ENCODE measurements at regions not wholly inside any gene's neighbourhood (a gene's known extent, or its start where the extent isn't known, plus 50 kb on each side); places are given as distances from the start of the nearest gene placed in this dataset.

- Histone ChIP-seq H3K36me3 (ENCODE audit: control insufficient read depth, insufficient read depth, low read length) (no peaks in the 10 kb centered on the region), H3K4me2 (ENCODE audit: extremely low read depth, insufficient read depth, low read length) (no peak overlapping the region), H3K79me2 (ENCODE audit: control insufficient read depth, insufficient read depth, low read length) (no peaks in the 10 kb centered on the region), H3K27ac (ENCODE audit: insufficient read depth, low read length) (no peak overlapping the region), H4K20me1 (ENCODE audit: control insufficient read depth, extremely low read depth, insufficient read depth, low read length) (no peaks in the 10 kb centered on the region), H3K9ac (ENCODE audit: insufficient read depth, low read length) (no peak overlapping the region), H3K27me3 (ENCODE audit: control insufficient read depth, insufficient read depth, low read length) (no peaks in the 10 kb centered on the region), H3K4me3 (replicated peaks in 1 of 4; ENCODE audit: control extremely low read depth in 1 of 4, insufficient read depth in 1 of 4, low read depth in 3 of 4, low read length in 4 of 4) (no peak overlapping the region), H3K9me3 (ENCODE audit: control insufficient read depth, insufficient read depth, low read depth, low read length) (no peaks in the 10 kb centered on the region), H3K4me1 (ENCODE audit: control insufficient read depth, extremely low read depth, insufficient read depth, low read length) (no peaks in the 10 kb centered on the region), H2AFZ (ENCODE audit: low read length) (no peak overlapping the region)
- no peak for DNase-seq (ENCODE audit: low read depth in 2 of 2)
- TF ChIP-seq EZH2 (IDR thresholded peaks at IDR 0.05; ENCODE audit: low read length, missing control alignments) (no peak), CTCF (conservative IDR thresholded peaks at IDR 0.05 in 1 of 2, IDR thresholded peaks at IDR 0.05 in 1 of 2; ENCODE audit: low read depth in 1 of 2, low read length in 2 of 2) (no peak)
Observed at GRCh38 chr1:112307930-112308591, 88.0 kb upstream of the CTTNBP2NL start.

GRCh38 chr1:112308716-112309115 is 87.3 kb upstream of the CTTNBP2NL start:
- Histone ChIP-seq H3K27ac (ENCODE audit: insufficient read depth, low read length) (no peak overlapping the region), H4K20me1 (ENCODE audit: control insufficient read depth, extremely low read depth, insufficient read depth, low read length) (no peaks in the 10 kb centered on the region), H3K4me3 (replicated peaks in 1 of 4; ENCODE audit: control extremely low read depth in 1 of 4, insufficient read depth in 1 of 4, low read depth in 3 of 4, low read length in 4 of 4) (no peak overlapping the region), H3K9me3 (ENCODE audit: control insufficient read depth, insufficient read depth, low read depth, low read length) (no peaks in the 10 kb centered on the region), H3K27me3 (ENCODE audit: control insufficient read depth, insufficient read depth, low read length) (no peaks in the 10 kb centered on the region), H3K79me2 (ENCODE audit: control insufficient read depth, insufficient read depth, low read length) (no peaks in the 10 kb centered on the region), H2AFZ (ENCODE audit: low read length) (no peak overlapping the region), H3K36me3 (ENCODE audit: control insufficient read depth, insufficient read depth, low read length) (no peaks in the 10 kb centered on the region), H3K4me2 (ENCODE audit: extremely low read depth, insufficient read depth, low read length) (no peak overlapping the region), H3K9ac (ENCODE audit: insufficient read depth, low read length) (no peak overlapping the region), H3K4me1 (ENCODE audit: control insufficient read depth, extremely low read depth, insufficient read depth, low read length) (no peaks in the 10 kb centered on the region)
- TF ChIP-seq EZH2 (IDR thresholded peaks at IDR 0.05; ENCODE audit: low read length, missing control alignments), result no peak
- TF ChIP-seq CTCF (conservative IDR thresholded peaks at IDR 0.05 in 1 of 2, IDR thresholded peaks at IDR 0.05 in 1 of 2; ENCODE audit: low read depth in 1 of 2, low read length in 2 of 2), result no peak
- DNase-seq (ENCODE audit: low read depth in 2 of 2), result no peak

GRCh38 chr1:112309499-112309898 is 86.5 kb upstream of the CTTNBP2NL start:
- no peak for TF ChIP-seq CTCF (conservative IDR thresholded peaks at IDR 0.05 in 1 of 2, IDR thresholded peaks at IDR 0.05 in 1 of 2; ENCODE audit: low read depth in 1 of 2, low read length in 2 of 2)
- no peaks in the 10 kb centered on the region for H3K4me1 ChIP-seq (ENCODE audit: control insufficient read depth, extremely low read depth, insufficient read depth, low read length)

More at GRCh38 chr1:112309499-112309898, 86.5 kb upstream of the CTTNBP2NL start:
- no peaks in the 10 kb centered on the region for H3K9me3 ChIP-seq (ENCODE audit: control insufficient read depth, insufficient read depth, low read depth, low read length)
- H3K4me3 ChIP-seq (replicated peaks in 1 of 4; ENCODE audit: control extremely low read depth in 1 of 4, insufficient read depth in 1 of 4, low read depth in 3 of 4, low read length in 4 of 4), result no peak overlapping the region
- H2AFZ ChIP-seq (ENCODE audit: low read length), result no peak overlapping the region
- H3K27me3 ChIP-seq (ENCODE audit: control insufficient read depth, insufficient read depth, low read length), result no peaks in the 10 kb centered on the region
- no peaks in the 10 kb centered on the region for H3K36me3 ChIP-seq (ENCODE audit: control insufficient read depth, insufficient read depth, low read length)
- H3K4me2 ChIP-seq (ENCODE audit: extremely low read depth, insufficient read depth, low read length), result no peak overlapping the region
- no peak for DNase-seq (ENCODE audit: low read depth in 2 of 2)
- no peaks in the 10 kb centered on the region for H3K79me2 ChIP-seq (ENCODE audit: control insufficient read depth, insufficient read depth, low read length)
- H4K20me1 ChIP-seq (ENCODE audit: control insufficient read depth, extremely low read depth, insufficient read depth, low read length), result no peaks in the 10 kb centered on the region
- no peak overlapping the region for H3K9ac ChIP-seq (ENCODE audit: insufficient read depth, low read length)
- no peak overlapping the region for H3K27ac ChIP-seq (ENCODE audit: insufficient read depth, low read length)

All from fibroblast of lung (primary cell).